ENCODE measurements at regions not wholly inside any gene's neighbourhood (a gene's known extent, or its start where the extent isn't known, plus 50 kb on each side); places are given as distances from the start of the nearest gene placed in this dataset.
"Not testable (repeated sequence)": the region's sequence is repeated elsewhere in the genome, so short reads cannot be mapped to it uniquely, and the experiment has no call there.

DNA sequence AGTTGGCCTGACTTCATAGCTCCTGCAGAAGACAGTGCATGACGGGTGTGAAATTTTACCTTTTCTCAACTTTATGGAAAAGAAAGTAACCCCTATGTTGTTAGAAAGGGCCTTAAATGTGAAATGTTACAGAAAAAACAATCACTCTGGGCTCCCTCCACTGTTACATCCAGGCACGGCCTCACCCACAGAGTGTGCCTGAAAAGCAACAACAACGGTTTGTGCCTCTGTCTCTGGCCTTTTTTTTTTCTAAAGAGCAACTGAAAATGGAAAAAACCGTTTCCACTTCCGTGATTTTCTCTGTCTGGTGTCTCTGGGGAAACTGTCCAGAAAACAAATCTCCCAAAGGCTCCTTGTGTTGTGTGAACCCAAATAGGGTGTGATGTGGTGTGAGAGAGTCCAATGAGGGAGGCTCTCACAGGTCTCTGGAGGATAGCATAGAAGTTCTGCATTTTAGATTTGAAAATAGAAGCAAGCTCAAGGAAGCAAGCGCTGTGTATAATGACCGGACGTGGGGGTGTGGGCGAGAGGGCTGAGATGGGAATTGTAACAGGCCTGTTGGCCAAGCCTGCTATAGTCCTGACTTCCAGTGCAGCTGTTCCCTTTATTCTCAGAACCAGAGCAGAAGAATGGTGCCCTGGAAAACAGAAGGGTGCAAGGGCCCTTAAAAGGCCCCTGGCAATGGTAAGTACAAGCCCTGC lies 221.8 kb upstream of the TUT7 start:
- no peak for DNase-seq

DNA sequence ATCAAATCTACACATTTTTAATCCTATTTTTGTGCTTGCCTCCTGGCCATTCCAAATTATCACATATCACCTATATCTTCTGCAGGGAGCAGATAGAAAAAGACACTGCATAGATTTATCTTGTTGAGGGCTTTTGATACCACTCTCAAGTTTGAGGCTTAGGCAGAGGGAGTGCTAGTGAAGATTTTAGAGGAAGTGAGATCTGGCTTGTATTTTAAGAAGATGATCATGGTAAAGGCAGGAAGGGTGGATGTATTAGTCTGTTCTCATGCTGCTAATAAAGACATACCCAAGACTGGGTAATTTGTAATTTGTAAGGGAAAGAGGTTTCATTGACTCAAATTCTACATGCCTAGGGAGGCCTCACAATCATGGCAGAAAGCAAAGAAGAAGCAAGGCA lies 220.9 kb upstream of the TUT7 start:
- DNase-seq, result no peak

DNA sequence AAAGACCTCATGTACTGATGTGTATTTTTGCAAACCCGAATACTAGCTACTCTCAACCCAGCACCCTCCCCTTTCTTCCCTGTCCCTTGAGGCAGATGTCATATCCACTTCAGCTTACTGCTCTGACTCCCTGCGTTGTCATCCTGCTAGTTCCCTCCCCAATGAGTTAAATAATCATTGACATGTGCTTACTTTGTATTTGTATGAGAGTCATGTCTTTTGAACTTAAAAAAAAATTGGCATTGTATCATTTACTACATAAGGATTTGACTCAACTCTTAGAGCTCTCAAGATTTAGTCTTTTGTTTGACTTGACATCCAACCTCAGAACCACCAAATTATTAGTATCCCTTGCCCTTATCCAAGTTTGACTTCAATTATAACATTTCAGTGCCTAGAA lies 219.7 kb upstream of the TUT7 start:
- DNase-seq, result no peak

GRCh38 chr9:86572904-86573303 lies 218.7 kb upstream of the TUT7 start:
- DNase-seq, result no peak

DNA sequence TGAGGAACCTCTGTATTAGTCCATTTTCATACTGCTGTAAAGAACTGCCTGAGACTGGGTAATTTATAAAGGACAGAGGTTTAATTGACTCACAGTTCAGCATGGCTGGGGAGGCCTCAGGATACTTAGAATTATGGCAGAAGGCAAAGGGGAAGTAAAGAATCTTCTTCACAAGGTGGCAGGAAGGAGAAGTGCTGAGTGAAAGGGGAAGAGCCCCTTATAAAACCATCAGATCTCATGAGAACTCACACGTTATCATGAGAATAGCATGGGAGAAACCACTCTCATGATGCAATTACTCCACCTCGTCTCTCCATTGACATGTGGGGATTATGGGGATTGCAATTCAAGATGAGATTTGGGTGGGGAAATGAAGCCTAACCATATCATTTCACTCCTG lies 211.4 kb upstream of the TUT7 start:
- not testable (repeated sequence) for DNase-seq

GRCh38 chr9:86563936-86564335 lies 209.7 kb upstream of the TUT7 start:
- DNase-seq, result no peak

DNA sequence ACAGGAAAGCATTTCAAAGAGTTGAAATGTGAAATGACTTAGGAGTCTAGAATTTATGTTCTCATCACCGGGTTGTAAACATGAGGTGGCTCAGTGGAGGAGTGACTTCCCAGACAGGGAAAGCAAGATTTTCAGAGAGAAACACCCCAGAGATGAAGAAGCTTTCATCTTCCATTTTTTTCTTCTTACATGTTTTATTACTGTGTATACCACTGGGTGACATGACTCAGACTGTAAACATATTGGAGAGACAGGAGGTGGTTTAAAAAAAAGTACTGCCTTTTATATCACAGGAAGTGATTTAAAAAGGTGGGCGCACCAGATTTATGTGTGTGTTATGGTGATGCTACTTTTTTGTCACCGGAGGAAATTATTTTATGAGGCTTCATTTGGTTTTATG lies 209.1 kb upstream of the TUT7 start:
- DNase-seq, result no peak

GRCh38 chr9:86562691-86563090 lies 208.5 kb upstream of the TUT7 start:
- DNase-seq, result no peak

- DNase-seq, result no peak
Observed at GRCh38 chr9:86557918-86558317, 203.7 kb upstream of the TUT7 start.

- no peak for DNase-seq
Observed at GRCh38 chr9:86557063-86557766, 203.0 kb upstream of the TUT7 start.

GRCh38 chr9:86555661-86556060 lies 201.5 kb upstream of the TUT7 start:
- DNase-seq, result no peak

DNA sequence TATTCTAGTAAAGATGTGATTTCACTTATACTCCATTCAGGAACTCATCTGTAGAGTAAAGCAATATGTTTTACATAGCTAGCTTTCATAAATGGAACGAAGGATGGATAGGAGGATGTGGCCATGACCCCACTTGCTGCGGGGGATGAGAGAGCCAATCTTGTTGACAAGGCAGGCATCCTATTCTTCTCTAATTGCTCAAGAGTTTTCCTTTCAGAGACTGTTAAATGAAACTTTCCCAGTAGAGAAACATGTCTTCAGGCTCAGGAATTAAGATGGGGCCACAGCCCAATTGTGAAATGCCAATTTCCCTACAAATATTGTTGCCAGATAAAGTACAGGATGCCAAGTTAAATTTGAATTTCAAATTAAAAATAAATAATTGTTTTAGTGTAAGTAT lies 196.2 kb upstream of the TUT7 start:
- no peak for DNase-seq

DNA sequence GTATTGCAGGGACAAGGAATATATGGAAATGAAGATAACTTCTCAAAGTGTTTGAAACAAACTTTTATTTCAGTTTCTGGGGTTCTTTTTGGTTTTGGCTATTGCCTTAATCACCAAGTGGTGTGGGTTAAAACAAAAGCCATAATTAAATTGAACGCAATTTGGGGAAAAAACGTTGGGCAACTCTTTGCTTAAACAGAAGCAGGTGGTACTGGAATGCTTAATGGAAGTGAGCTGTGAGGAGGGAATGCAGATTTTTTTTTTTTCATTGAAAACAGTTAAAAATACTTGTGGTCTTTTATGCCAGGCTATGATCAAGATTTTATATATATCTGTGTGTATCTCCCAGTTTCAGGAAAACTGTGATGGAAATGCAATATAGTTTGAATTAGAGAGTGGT lies 195.7 kb upstream of the TUT7 start:
- no peak for DNase-seq

GRCh38 chr9:86549401-86549811 lies 195.2 kb upstream of the TUT7 start:
- no peak for DNase-seq

- DNase-seq, result no peak
Observed at GRCh38 chr9:86548220-86548619, 194.0 kb upstream of the TUT7 start.

GRCh38 chr9:86547571-86547970 lies 193.4 kb upstream of the TUT7 start:
- no peak for DNase-seq

DNA sequence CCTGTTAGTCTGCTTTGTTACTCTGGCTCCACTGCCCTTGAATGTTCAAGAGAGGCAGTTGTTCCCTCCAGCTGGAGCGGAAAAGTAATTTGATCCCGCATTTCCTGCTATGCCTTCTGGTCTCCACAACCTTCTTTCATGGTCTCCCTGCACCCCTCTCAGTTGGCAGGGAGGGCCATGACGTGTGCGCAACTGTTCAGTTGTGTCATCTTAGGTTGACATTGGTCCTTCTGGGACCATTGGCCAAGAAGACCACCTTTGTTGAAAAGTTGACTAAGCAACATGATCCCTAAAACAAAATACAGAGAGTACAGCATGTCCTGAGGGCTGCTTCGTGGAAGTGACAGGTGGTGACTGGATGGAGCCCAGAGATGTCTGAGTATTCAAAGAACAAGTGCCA lies 192.5 kb upstream of the TUT7 start:
- no peak for DNase-seq

DNA sequence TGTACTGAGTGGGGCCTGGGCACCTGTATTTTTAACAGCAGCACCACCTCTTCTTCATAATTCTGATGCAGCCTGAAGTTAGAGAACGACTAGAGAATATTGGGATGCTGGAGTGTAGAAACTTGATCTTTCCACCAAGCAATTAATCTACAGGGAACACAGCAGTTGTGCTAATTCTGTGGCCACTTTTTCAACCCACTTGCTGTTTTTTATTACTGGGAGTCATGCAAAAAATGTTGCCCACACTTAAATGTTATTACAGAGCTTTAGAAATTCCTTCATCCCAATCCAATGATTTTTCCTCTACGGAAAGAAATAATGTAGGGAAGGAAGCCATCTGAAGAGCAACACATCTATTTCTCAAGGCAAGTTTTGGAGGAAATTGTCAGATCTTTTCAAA lies 190.9 kb upstream of the TUT7 start:
- DNase-seq, result no peak

DNA sequence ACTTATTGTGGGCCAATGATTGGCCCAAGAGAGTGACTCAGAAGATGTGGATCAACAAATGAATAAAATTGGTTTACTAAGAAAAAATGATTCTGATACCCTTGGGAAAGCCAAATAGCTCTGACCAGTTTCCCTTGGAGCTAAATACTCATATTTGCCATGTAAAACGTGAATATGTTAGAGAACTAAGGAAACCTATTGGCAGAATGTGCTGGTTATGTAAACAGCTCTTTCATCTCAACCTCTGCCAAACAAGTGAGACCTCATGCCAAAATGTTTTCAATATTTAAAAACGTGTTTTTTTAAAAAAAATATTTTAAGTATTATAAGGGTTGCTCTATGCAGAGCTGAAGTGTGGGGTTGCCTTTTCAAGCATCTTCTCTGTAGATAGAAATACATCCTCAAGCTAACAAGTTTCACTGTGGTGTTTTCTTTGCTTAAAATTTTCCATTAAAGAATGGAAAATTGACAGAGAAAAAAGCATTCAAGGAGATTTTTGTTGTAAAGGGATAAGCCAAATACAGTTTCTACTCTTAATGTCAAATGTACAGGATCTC lies 186.9 kb upstream of the TUT7 start:
- no peak for DNase-seq

- no peak for DNase-seq
Observed at GRCh38 chr9:86535406-86535915, 181.3 kb upstream of the TUT7 start.

DNA sequence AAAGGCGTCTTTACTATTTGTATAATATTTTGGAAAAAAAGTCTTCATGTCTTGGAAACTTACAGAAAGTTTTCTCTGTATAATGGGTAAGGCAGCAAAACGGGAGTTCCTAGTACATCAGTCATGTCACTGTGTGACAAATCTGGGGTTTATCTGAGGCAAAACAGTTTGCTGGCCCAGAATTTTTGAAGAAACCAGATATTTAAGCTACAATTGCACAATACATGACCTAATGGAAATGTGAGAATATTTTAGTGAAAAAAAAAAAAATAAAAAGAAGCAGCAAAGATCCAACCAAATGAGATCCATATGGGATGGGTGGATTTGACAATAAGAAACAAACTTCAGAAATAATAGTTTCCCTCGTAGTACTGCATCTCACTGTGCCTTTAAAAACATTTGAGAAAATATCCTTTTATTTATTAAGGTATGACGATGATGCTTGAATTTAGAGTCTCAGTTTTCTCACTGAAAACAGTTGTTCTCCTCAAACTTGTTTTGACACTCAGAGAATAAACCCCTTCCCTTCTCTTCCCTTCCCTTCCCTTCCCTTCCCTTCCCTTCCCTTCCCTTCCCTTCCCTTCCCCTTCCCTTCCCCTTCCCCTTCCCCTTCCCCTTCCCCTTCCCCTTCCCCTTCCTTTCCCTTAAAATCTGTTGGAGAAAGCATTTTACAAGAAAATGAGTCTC lies 180.5 kb upstream of the TUT7 start:
- DNase-seq, result peak; percentile 54 to 58

GRCh38 chr9:86531971-86532640 lies 177.9 kb upstream of the TUT7 start:
- no peak for DNase-seq

Data from right lung (tissue), 2 donors.